ENCODE measurements at regions not wholly inside any gene's neighbourhood (a gene's known extent, or its start where the extent isn't known, plus 50 kb on each side); places are given as distances from the start of the nearest gene placed in this dataset.

DNA sequence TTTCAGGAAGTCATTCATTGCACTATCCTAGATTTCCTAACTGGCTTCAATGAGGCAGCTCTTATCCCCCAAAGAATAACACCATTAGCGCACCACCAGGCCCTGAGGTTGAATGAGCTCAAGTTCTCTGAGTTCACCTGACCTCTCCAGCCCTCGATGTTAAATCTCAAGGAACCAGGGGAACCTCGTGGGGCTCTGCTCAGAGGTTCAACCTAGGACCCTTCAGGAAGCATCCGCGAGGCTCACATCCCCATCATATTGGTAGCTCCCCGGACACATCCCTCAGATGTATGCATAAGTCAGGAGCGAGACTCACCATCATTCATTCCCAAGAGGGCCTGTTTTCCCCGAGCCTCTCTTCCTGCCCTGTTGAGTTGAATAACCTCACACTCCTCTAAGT lies 145.6 kb upstream of the KLHL29 start:
- DNase-seq (ENCODE audit: low spot score) (no peak), ATAC-seq (no peak)
- TF ChIP-seq SMAD4 (CRISPR knock-in tag; IDR thresholded peaks at IDR 0.05): no peak
- no peak for TF ChIP-seq TP53 (CRISPR knock-in tag; IDR thresholded peaks at IDR 0.05)
- no peak for TF ChIP-seq SMAD3 (CRISPR knock-in tag; IDR thresholded peaks at IDR 0.05; ENCODE audit: borderline replicate concordance)
- TF ChIP-seq CREB1 (CRISPR knock-in tag; IDR thresholded peaks at IDR 0.05): no peak
- TF ChIP-seq, protein P1, sequence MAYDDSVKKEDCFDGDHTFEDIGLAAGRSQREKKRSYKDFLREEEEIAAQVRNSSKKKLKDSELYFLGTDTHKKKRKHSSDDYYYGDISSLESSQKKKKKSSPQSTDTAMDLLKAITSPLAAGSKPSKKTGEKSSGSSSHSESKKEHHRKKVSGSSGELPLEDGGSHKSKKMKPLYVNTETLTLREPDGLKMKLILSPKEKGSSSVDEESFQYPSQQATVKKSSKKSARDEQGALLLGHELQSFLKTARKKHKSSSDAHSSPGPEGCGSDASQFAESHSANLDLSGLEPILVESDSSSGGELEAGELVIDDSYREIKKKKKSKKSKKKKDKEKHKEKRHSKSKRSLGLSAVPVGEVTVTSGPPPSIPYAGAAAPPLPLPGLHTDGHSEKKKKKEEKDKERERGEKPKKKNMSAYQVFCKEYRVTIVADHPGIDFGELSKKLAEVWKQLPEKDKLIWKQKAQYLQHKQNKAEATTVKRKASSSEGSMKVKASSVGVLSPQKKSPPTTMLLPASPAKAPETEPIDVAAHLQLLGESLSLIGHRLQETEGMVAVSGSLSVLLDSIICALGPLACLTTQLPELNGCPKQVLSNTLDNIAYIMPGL (CRISPR knock-in tag; IDR thresholded peaks at IDR 0.05): no peak
- no peak for TF ChIP-seq JUN (CRISPR knock-in tag; IDR thresholded peaks at IDR 0.05)
- TF ChIP-seq, protein P2, sequence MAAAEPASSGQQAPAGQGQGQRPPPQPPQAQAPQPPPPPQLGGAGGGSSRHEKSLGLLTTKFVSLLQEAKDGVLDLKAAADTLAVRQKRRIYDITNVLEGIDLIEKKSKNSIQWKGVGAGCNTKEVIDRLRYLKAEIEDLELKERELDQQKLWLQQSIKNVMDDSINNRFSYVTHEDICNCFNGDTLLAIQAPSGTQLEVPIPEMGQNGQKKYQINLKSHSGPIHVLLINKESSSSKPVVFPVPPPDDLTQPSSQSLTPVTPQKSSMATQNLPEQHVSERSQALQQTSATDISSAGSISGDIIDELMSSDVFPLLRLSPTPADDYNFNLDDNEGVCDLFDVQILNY (CRISPR knock-in tag; IDR thresholded peaks at IDR 0.05): no peak
- TF ChIP-seq, protein P3, sequence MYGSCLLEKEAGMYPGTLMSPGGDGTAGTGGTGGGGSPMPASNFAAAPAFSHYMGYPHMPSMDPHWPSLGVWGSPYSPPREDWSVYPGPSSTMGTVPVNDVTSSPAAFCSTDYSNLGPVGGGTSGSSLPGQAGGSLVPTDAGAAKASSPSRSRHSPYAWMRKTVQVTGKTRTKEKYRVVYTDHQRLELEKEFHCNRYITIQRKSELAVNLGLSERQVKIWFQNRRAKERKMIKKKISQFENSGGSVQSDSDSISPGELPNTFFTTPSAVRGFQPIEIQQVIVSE (CRISPR knock-in tag; IDR thresholded peaks at IDR 0.05; ENCODE audit: borderline replicate concordance): no peak
- TF ChIP-seq, protein P4, sequence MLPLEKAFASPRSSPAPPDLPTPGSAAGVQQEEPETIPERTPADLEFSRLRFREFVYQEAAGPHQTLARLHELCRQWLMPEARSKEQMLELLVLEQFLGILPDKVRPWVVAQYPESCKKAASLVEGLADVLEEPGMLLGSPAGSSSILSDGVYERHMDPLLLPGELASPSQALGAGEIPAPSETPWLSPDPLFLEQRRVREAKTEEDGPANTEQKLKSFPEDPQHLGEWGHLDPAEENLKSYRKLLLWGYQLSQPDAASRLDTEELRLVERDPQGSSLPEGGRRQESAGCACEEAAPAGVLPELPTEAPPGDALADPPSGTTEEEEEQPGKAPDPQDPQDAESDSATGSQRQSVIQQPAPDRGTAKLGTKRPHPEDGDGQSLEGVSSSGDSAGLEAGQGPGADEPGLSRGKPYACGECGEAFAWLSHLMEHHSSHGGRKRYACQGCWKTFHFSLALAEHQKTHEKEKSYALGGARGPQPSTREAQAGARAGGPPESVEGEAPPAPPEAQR (CRISPR knock-in tag; IDR thresholded peaks at IDR 0.05): no peak
- TF ChIP-seq TEAD4 (CRISPR knock-in tag; IDR thresholded peaks at IDR 0.05): no peak
- TF ChIP-seq MXD4 (CRISPR knock-in tag; IDR thresholded peaks at IDR 0.05; ENCODE audit: borderline replicate concordance): no peak
- TF ChIP-seq, protein P5, sequence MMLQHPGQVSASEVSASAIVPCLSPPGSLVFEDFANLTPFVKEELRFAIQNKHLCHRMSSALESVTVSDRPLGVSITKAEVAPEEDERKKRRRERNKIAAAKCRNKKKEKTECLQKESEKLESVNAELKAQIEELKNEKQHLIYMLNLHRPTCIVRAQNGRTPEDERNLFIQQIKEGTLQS (CRISPR knock-in tag; conservative IDR thresholded peaks at IDR 0.05): no peak
- TF ChIP-seq HMGA2 (CRISPR knock-in tag; IDR thresholded peaks at IDR 0.05): no peak
- TF ChIP-seq, protein P6, sequence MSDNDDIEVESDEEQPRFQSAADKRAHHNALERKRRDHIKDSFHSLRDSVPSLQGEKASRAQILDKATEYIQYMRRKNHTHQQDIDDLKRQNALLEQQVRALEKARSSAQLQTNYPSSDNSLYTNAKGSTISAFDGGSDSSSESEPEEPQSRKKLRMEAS (CRISPR knock-in tag; IDR thresholded peaks at IDR 0.05): no peak
- TF ChIP-seq, protein P7, sequence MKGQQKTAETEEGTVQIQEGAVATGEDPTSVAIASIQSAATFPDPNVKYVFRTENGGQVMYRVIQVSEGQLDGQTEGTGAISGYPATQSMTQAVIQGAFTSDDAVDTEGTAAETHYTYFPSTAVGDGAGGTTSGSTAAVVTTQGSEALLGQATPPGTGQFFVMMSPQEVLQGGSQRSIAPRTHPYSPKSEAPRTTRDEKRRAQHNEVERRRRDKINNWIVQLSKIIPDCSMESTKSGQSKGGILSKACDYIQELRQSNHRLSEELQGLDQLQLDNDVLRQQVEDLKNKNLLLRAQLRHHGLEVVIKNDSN (CRISPR knock-in tag; IDR thresholded peaks at IDR 0.05): no peak
- TF ChIP-seq, protein P8, sequence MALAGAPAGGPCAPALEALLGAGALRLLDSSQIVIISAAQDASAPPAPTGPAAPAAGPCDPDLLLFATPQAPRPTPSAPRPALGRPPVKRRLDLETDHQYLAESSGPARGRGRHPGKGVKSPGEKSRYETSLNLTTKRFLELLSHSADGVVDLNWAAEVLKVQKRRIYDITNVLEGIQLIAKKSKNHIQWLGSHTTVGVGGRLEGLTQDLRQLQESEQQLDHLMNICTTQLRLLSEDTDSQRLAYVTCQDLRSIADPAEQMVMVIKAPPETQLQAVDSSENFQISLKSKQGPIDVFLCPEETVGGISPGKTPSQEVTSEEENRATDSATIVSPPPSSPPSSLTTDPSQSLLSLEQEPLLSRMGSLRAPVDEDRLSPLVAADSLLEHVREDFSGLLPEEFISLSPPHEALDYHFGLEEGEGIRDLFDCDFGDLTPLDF (CRISPR knock-in tag; IDR thresholded peaks at IDR 0.05): no peak
- TF ChIP-seq ELF4 (CRISPR knock-in tag; IDR thresholded peaks at IDR 0.05; ENCODE audit: low read depth): no peak
- TF ChIP-seq, protein P9, sequence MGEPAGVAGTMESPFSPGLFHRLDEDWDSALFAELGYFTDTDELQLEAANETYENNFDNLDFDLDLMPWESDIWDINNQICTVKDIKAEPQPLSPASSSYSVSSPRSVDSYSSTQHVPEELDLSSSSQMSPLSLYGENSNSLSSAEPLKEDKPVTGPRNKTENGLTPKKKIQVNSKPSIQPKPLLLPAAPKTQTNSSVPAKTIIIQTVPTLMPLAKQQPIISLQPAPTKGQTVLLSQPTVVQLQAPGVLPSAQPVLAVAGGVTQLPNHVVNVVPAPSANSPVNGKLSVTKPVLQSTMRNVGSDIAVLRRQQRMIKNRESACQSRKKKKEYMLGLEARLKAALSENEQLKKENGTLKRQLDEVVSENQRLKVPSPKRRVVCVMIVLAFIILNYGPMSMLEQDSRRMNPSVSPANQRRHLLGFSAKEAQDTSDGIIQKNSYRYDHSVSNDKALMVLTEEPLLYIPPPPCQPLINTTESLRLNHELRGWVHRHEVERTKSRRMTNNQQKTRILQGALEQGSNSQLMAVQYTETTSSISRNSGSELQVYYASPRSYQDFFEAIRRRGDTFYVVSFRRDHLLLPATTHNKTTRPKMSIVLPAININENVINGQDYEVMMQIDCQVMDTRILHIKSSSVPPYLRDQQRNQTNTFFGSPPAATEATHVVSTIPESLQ (CRISPR knock-in tag; IDR thresholded peaks at IDR 0.05): no peak
- Mint-ChIP-seq H3K4me1 (no peaks in the 10 kb centered on the region; the same call in 1 of the 2 replicates), H3K36me3 (no peaks in the 10 kb centered on the region), H3K4me3 (no peak overlapping the region), H3K27me3 (ENCODE audit: low read depth) (no peaks in the 10 kb centered on the region), H3K27ac (no peak overlapping the region), H3K9me3 (peaks cover 7% of the 10 kb centered on the region)
- CTCF ChIA-PET: interaction anchor here (0.6 kb wide), 1 partner anchor 99 kb away, joined by 6 read pairs; no protein-coding TSS in a partner anchor
- POLR2A ChIA-PET: no interaction called here

All from WTC11 (cell line).